ENCODE measurements at regions not wholly inside any gene's neighbourhood (a gene's known extent, or its start where the extent isn't known, plus 50 kb on each side); places are given as distances from the start of the nearest gene placed in this dataset.
"Not testable (repeated sequence)": the region's sequence is repeated elsewhere in the genome, so short reads cannot be mapped to it uniquely, and the experiment has no call there.

GRCh38 chr17:26936645-26937044, 357.3 kb upstream of the WSB1 start:
- DNase-seq (ENCODE audit: low read depth); H3K4me3 ChIP-seq (ENCODE audit: low read depth, low read length): not testable (repeated sequence)

GRCh38 chr17:26937750-26938322, 356.1 kb upstream of the WSB1 start:
- not testable (repeated sequence) for DNase-seq (ENCODE audit: low read depth); H3K4me3 ChIP-seq (ENCODE audit: low read depth, low read length)

- H3K4me3 ChIP-seq (ENCODE audit: low read depth, low read length); DNase-seq (ENCODE audit: low read depth): not testable (repeated sequence)
Observed at GRCh38 chr17:26939755-26940154, 354.2 kb upstream of the WSB1 start.

GRCh38 chr17:26940587-26940986, 353.3 kb upstream of the WSB1 start:
- not testable (repeated sequence) for DNase-seq (ENCODE audit: low read depth); H3K4me3 ChIP-seq (ENCODE audit: low read depth, low read length)

GRCh38 chr17:26962255-26963162, 331.4 kb upstream of the WSB1 start:
- no peak overlapping the region for H3K4me3 ChIP-seq (ENCODE audit: low read depth, low read length)
- TF ChIP-seq CTCF (IDR thresholded peaks at IDR 0.05; ENCODE audit: low read depth, low read length) = no peak
- TF ChIP-seq MAX (IDR thresholded peaks at IDR 0.05; ENCODE audit: low read depth, low read length) = no peak
- no peak for TF ChIP-seq MYC (IDR thresholded peaks at IDR 0.05; ENCODE audit: low read depth, low read length)
- TF ChIP-seq POLR2A (IDR thresholded peaks at IDR 0.05; ENCODE audit: extremely low read depth, insufficient read length) = no peak
- DNase-seq (ENCODE audit: low read depth) = peak; percentile 38

- H3K4me3 ChIP-seq (ENCODE audit: low read depth, low read length) = no peak overlapping the region
- no peak for TF ChIP-seq POLR2A (IDR thresholded peaks at IDR 0.05; ENCODE audit: extremely low read depth, insufficient read length)
- TF ChIP-seq MYC (IDR thresholded peaks at IDR 0.05; ENCODE audit: low read depth, low read length) = no peak
- no peak for TF ChIP-seq MAX (IDR thresholded peaks at IDR 0.05; ENCODE audit: low read depth, low read length)
- no peak for TF ChIP-seq CTCF (IDR thresholded peaks at IDR 0.05; ENCODE audit: low read depth, low read length)
- no peak for DNase-seq (ENCODE audit: low read depth)
Observed at GRCh38 chr17:26963163-26963503, 330.8 kb upstream of the WSB1 start.

- DNase-seq (ENCODE audit: low read depth); H3K4me3 ChIP-seq (ENCODE audit: low read depth, low read length): not testable (repeated sequence)
Observed at GRCh38 chr17:26965898-26966624, 327.9 kb upstream of the WSB1 start.

GRCh38 chr17:26966625-26967179, 327.2 kb upstream of the WSB1 start:
- DNase-seq (ENCODE audit: low read depth); H3K4me3 ChIP-seq (ENCODE audit: low read depth, low read length): not testable (repeated sequence)

GRCh38 chr17:26981845-26982425, 312.0 kb upstream of the WSB1 start:
- H3K4me3 ChIP-seq (ENCODE audit: low read depth, low read length); DNase-seq (ENCODE audit: low read depth): not testable (repeated sequence)

GRCh38 chr17:26982563-26982962, 311.4 kb upstream of the WSB1 start:
- H3K4me3 ChIP-seq (ENCODE audit: low read depth, low read length); DNase-seq (ENCODE audit: low read depth): not testable (repeated sequence)

GRCh38 chr17:26987851-26988250, 306.1 kb upstream of the WSB1 start:
- not testable (repeated sequence) for DNase-seq (ENCODE audit: low read depth); H3K4me3 ChIP-seq (ENCODE audit: low read depth, low read length)

GRCh38 chr17:26994648-26995047, 299.3 kb upstream of the WSB1 start:
- DNase-seq (ENCODE audit: low read depth); H3K4me3 ChIP-seq (ENCODE audit: low read depth, low read length): not testable (repeated sequence)

GRCh38 chr17:26996146-26996916, 297.6 kb upstream of the WSB1 start:
- not testable (repeated sequence) for H3K4me3 ChIP-seq (ENCODE audit: low read depth, low read length); DNase-seq (ENCODE audit: low read depth)

Data from NB4 (cell line).